ENCODE measurements at regions not wholly inside any gene's neighbourhood (a gene's known extent, or its start where the extent isn't known, plus 50 kb on each side); places are given as distances from the start of the nearest gene placed in this dataset.

DNA sequence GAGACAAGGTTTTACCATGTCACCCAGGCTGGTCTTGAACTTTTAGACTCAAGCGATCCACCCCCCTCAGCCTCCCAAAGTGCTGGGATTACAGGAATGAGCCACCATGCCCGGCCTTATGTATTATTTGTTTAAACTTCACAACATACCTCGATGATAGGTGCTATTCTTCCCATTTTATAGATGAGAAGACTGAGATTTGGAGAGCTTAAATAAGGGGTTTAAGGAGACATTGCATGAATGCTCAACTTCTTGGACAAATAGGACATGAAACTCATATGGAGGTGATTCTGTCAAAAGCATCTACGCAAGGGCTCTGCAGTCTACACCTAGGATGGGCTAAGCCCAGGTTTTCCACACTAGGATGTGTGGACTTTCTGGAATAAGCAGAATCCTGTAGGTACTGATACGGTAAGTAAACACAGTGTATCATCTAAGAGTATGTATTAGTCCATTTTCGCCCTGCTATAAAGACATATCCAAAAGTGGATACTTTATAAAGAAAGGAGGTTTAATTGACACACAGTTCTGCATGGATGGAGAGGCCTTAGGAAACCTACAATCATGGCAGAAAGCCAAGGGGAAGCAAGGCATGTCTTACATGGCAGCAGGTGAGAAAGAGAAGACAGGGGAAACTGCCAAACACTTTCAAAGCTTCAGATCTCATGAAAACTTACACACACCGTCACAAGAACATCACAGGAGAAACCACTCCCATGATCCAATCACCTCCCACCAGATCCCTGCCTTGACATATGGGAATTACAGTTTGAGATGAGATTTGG lies 62.8 kb upstream of the CAPRIN1 start:
- TF ChIP-seq JUNB (IDR thresholded peaks at IDR 0.05) (no peak), RAD21 (IDR thresholded peaks at IDR 0.05; ENCODE audit: insufficient read depth, low read depth, low read length) (no peak), JUND (IDR thresholded peaks at IDR 0.05; ENCODE audit: low read depth, low read length) (no peak), SP1 (IDR thresholded peaks at IDR 0.05; ENCODE audit: low read depth, low read length) (no peak), CHD2 (IDR thresholded peaks at IDR 0.05; ENCODE audit: borderline replicate concordance, low read depth, low read length) (no peak), SIN3A (IDR thresholded peaks at IDR 0.05; ENCODE audit: low read depth, low read length) (no peak), NRF1 (conservative IDR thresholded peaks at IDR 0.05; ENCODE audit: low read depth, low read length) (no peak)
- TF ChIP-seq, protein P1, sequence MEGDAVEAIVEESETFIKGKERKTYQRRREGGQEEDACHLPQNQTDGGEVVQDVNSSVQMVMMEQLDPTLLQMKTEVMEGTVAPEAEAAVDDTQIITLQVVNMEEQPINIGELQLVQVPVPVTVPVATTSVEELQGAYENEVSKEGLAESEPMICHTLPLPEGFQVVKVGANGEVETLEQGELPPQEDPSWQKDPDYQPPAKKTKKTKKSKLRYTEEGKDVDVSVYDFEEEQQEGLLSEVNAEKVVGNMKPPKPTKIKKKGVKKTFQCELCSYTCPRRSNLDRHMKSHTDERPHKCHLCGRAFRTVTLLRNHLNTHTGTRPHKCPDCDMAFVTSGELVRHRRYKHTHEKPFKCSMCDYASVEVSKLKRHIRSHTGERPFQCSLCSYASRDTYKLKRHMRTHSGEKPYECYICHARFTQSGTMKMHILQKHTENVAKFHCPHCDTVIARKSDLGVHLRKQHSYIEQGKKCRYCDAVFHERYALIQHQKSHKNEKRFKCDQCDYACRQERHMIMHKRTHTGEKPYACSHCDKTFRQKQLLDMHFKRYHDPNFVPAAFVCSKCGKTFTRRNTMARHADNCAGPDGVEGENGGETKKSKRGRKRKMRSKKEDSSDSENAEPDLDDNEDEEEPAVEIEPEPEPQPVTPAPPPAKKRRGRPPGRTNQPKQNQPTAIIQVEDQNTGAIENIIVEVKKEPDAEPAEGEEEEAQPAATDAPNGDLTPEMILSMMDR (IDR thresholded peaks at IDR 0.05 in 2 of 3, conservative IDR thresholded peaks at IDR 0.05 in 1 of 3; ENCODE audit: control insufficient read depth in 2 of 3, extremely low read depth in 1 of 3, insufficient read depth in 1 of 3, low read depth in 3 of 3, low read length in 3 of 3): no peak
- TF ChIP-seq, protein P2, sequence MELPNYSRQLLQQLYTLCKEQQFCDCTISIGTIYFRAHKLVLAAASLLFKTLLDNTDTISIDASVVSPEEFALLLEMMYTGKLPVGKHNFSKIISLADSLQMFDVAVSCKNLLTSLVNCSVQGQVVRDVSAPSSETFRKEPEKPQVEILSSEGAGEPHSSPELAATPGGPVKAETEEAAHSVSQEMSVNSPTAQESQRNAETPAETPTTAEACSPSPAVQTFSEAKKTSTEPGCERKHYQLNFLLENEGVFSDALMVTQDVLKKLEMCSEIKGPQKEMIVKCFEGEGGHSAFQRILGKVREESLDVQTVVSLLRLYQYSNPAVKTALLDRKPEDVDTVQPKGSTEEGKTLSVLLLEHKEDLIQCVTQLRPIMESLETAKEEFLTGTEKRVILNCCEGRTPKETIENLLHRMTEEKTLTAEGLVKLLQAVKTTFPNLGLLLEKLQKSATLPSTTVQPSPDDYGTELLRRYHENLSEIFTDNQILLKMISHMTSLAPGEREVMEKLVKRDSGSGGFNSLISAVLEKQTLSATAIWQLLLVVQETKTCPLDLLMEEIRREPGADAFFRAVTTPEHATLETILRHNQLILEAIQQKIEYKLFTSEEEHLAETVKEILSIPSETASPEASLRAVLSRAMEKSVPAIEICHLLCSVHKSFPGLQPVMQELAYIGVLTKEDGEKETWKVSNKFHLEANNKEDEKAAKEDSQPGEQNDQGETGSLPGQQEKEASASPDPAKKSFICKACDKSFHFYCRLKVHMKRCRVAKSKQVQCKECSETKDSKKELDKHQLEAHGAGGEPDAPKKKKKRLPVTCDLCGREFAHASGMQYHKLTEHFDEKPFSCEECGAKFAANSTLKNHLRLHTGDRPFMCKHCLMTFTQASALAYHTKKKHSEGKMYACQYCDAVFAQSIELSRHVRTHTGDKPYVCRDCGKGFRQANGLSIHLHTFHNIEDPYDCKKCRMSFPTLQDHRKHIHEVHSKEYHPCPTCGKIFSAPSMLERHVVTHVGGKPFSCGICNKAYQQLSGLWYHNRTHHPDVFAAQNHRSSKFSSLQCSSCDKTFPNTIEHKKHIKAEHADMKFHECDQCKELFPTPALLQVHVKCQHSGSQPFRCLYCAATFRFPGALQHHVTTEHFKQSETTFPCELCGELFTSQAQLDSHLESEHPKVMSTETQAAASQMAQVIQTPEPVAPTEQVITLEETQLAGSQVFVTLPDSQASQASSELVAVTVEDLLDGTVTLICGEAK (IDR thresholded peaks at IDR 0.05; ENCODE audit: borderline replicate concordance): no peak
